ENCODE measurements at regions not wholly inside any gene's neighbourhood (a gene's known extent, or its start where the extent isn't known, plus 50 kb on each side); places are given as distances from the start of the nearest gene placed in this dataset.

DNA sequence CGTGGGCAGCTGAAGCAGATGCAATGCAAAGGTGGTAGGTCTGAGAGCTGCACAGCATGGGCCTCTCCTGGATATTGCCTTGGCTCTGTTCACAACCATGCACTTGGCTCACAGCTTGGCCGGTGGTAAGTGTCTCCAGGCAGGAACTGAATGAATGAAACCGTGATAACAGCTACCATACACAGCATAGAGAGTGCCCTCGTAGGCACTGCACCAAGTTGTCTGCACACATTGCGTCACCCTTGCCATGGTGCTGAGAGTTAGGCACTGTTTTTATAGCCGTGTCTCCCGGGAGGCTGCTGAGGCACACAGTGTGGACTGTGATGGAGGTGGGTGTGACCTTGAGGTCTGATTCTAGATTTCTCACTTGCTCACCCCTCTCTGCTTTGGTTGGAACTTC, 157.6 kb upstream of the VASH1 start:
- H3K36me3 ChIP-seq, result no peaks in the 10 kb centered on the region
- TF ChIP-seq POLR2A (IDR thresholded peaks at IDR 0.05), result no peak
- TF ChIP-seq, protein P1, sequence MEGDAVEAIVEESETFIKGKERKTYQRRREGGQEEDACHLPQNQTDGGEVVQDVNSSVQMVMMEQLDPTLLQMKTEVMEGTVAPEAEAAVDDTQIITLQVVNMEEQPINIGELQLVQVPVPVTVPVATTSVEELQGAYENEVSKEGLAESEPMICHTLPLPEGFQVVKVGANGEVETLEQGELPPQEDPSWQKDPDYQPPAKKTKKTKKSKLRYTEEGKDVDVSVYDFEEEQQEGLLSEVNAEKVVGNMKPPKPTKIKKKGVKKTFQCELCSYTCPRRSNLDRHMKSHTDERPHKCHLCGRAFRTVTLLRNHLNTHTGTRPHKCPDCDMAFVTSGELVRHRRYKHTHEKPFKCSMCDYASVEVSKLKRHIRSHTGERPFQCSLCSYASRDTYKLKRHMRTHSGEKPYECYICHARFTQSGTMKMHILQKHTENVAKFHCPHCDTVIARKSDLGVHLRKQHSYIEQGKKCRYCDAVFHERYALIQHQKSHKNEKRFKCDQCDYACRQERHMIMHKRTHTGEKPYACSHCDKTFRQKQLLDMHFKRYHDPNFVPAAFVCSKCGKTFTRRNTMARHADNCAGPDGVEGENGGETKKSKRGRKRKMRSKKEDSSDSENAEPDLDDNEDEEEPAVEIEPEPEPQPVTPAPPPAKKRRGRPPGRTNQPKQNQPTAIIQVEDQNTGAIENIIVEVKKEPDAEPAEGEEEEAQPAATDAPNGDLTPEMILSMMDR (IDR thresholded peaks at IDR 0.05), result no peak
- TF ChIP-seq EP300 (IDR thresholded peaks at IDR 0.05), result no peak
- WGBS, 3 donors, result 72 to 81% (median 72%) methylated on average over 7 of the region's 7 CpGs
- H3K27ac ChIP-seq, result no peak overlapping the region
- intact Hi-C loops (cut with DNase I), result no loop called here
- H3K4me3 ChIP-seq, result no peak overlapping the region
- no peaks in the 10 kb centered on the region for H3K27me3 ChIP-seq
- DNase-seq, result no peak
- H3K4me1 ChIP-seq (ENCODE audit: insufficient read depth), result no peaks in the 10 kb centered on the region
- H3K9me3 ChIP-seq, result no peaks in the 10 kb centered on the region

DNA sequence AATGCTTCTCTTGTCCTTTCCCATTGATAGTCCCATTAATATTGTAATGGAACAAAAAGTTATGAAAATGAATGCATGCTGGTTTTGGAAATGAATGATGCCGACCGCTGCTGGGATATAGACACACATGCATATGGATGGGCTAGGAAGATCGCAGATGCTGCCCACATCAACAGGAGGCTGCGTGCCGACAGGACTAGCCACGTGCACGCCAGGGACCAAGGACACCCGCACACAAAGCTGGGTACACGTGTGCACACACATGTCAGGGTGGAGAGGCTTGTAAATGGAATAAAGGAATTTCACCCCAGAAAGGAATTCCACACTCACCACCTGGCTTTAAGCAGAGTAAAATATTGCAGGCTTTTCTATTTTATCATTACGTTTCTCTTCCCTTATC, 153.8 kb upstream of the VASH1 start:
- 62 to 78% (median 69%) methylated on average over 10 of the region's 10 CpGs for WGBS, 3 donors
- Histone ChIP-seq H3K4me3 (no peak overlapping the region), H3K36me3 (no peaks in the 10 kb centered on the region), H3K9me3 (no peaks in the 10 kb centered on the region), H3K27ac (no peak overlapping the region), H3K4me1 (ENCODE audit: insufficient read depth) (no peaks in the 10 kb centered on the region), H3K27me3 (no peaks in the 10 kb centered on the region)
- intact Hi-C loops (cut with DNase I), result no loop called here
- no peak for TF ChIP-seq EP300 (IDR thresholded peaks at IDR 0.05)
- TF ChIP-seq, protein P1 (IDR thresholded peaks at IDR 0.05), result no peak
- DNase-seq, result no peak

DNA sequence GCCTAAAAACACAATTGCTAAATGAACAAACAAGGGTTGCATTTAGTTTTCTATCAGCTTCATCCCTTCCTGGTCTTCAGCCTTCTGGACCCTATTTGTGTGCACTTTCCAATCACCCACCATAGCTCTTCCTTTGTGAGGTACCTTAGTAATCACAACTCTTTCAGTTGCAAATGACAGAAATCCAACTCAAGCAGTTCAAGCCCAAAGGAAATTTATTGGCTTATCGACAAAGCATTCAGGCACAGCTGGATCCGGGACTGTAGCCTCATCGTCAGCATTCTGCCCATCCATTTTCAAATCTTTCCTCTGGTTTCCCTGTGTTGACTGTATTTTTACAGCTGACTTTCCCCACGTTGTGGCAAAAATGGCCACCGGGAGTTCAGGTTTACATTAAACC, 148.6 kb upstream of the VASH1 start:
- DNase-seq, result no peak
- no peaks in the 10 kb centered on the region for H3K4me1 ChIP-seq (ENCODE audit: insufficient read depth)
- intact Hi-C loops (cut with DNase I), result no loop called here
- no peaks in the 10 kb centered on the region for H3K27me3 ChIP-seq
- 31 to 33% (median 33%) methylated on average over 5 of the region's 5 CpGs for WGBS, 3 donors
- no peaks in the 10 kb centered on the region for H3K36me3 ChIP-seq
- no peak overlapping the region for H3K27ac ChIP-seq
- H3K4me3 ChIP-seq, result no peak overlapping the region
- TF ChIP-seq, protein P1 (IDR thresholded peaks at IDR 0.05), result no peak
- no peaks in the 10 kb centered on the region for H3K9me3 ChIP-seq

DNA sequence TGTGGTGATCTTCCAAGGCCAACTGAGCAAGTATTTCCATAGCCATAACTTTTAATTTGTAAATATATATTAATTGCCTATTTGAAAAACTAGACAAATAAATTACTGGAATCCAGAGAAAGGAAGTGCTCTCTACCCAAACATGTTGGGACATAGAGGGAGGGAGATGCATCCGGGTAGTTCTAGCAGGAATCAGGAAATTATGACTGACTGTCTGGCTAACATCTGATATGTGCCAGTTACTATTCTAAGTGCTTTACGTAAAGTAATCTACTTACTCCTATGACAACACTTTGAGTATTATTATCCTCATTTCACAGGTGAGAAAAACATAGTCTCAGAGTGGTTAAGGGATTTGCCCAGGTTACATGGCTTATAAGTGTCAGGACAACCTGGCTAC, 147.7 kb upstream of the VASH1 start:
- intact Hi-C loops (cut with DNase I), result no loop called here
- no peaks in the 10 kb centered on the region for H3K9me3 ChIP-seq
- H3K4me3 ChIP-seq, result no peak overlapping the region

More for the DNA sequence above, 147.7 kb upstream of the VASH1 start:
- no peaks in the 10 kb centered on the region for H3K36me3 ChIP-seq
- H3K27me3 ChIP-seq, result no peaks in the 10 kb centered on the region
- no peak for DNase-seq
- WGBS, 3 donors, result 80 to 83% (median 82%) methylated on average over 2 of the region's 2 CpGs
- TF ChIP-seq EP300 (IDR thresholded peaks at IDR 0.05) (no peak), POLR2A (IDR thresholded peaks at IDR 0.05) (no peak)
- TF ChIP-seq, protein P1 (IDR thresholded peaks at IDR 0.05), result no peak
- no peak overlapping the region for H3K27ac ChIP-seq
- H3K4me1 ChIP-seq (ENCODE audit: insufficient read depth), result no peaks in the 10 kb centered on the region

Data from ovary (tissue), 7 donors.